T-cell (primary cell): ENCODE measurements at regions not wholly inside any gene's neighbourhood (a gene's known extent, or its start where the extent isn't known, plus 50 kb on each side); places are given as distances from the start of the nearest gene placed in this dataset.

ENCODE experiments used
- ATAC-seq, 4 experiments: fragments of 200-7000 bp in 3 of 4; fragments of 150-1000 bp in 1 of 4; cut with Tn5 transposase; replicated peaks in 1 of 4; 1 replicate in 3 of 4; 2 replicates in 1 of 4; pipeline ENCODE4 v1.10.0; 2021; ENCODE audit warnings: moderate library complexity in 3 of 4, mild to moderate bottlenecking in 2 of 4, moderate number of reproducible peaks in 1 of 4
- CTCF ChIA-PET, 2 donors: fragments of 300-600 bp; sonication (Branson Sonifier 250); formaldehyde crosslinking; loops; one replicate each; lab custom pipeline; 2022; ENCODE audit warnings: antibody characterized with exemption in 2 of 2; lab: Charles Lee
- POLR2A ChIA-PET, 2 donors: fragments of 300-600 bp; sonication (Branson Sonifier 250); formaldehyde crosslinking; loops; one replicate each; lab custom pipeline; 2022; ENCODE audit warnings: antibody characterized with exemption in 2 of 2; lab: Charles Lee
- DNase-seq, 35 experiments: peaks; one replicate each; pipeline versions ENCODE4 v3.0.0 to v3.0.0-alpha.2; 2013 to 2023
- H3K27ac ChIP-seq: one replicate; pipeline ENCODE4 v1.5.1; 2013; ENCODE audit warnings: low read length
- H3K27me3 ChIP-seq, 2 experiments: replicated peaks in 1 of 2; 1 replicate in 1 of 2; 2 replicates in 1 of 2; pipeline versions ENCODE4 v1.6.1 to v1.7.0; 2013; ENCODE audit warnings: low read length in 1 of 2, mixed read lengths in 1 of 2; ENCODE audit not compliant: control insufficient read depth in 2 of 2, insufficient read depth in 2 of 2; ENCODE audit errors: extremely low read depth in 1 of 2
- H3K36me3 ChIP-seq, 2 donors: 1 replicate in 1 of 2; 2 replicates in 1 of 2; pipeline versions ENCODE4 v1.6.1 to v1.7.0; 2013; ENCODE audit warnings: low read length in 1 of 2; ENCODE audit not compliant: control insufficient read depth in 2 of 2, insufficient read depth in 1 of 2; ENCODE audit errors: extremely low read depth in 1 of 2
- H3K4me1 ChIP-seq, 2 experiments: 1 replicate in 1 of 2; 2 replicates in 1 of 2; pipeline versions ENCODE4 v1.6.1 to v1.7.0; 2013; ENCODE audit warnings: low read length in 2 of 2, mixed read lengths in 1 of 2; ENCODE audit not compliant: insufficient read depth in 2 of 2, control insufficient read depth in 1 of 2; ENCODE audit errors: extremely low read depth in 1 of 2
- H3K4me3 ChIP-seq, 2 donors: 1 replicate in 1 of 2; 2 replicates in 1 of 2; pipeline versions ENCODE4 v1.5.1 to v1.7.0; 2013; ENCODE audit warnings: mild to moderate bottlenecking in 2 of 2, low read length in 1 of 2, moderate library complexity in 1 of 2; ENCODE audit not compliant: control insufficient read depth in 1 of 2; ENCODE audit errors: extremely low read depth in 1 of 2
- H3K9me3 ChIP-seq: 2 replicates; pipeline ENCODE4 v1.7.0; 2013
- H3K27ac Mint-ChIP-seq, 2 donors: one replicate each; pipeline ENCODE4 v1.8.0; 2020 to 2021; ENCODE audit warnings: mild to moderate bottlenecking in 2 of 2, mixed read lengths in 2 of 2
- H3K27me3 Mint-ChIP-seq, 2 donors: one replicate each; pipeline ENCODE4 v1.8.0; 2021 to 2022; ENCODE audit warnings: mixed read lengths in 2 of 2
- H3K36me3 Mint-ChIP-seq: one replicate; pipeline ENCODE4 v1.8.0; 2021; ENCODE audit warnings: mixed read lengths
- H3K4me1 Mint-ChIP-seq, 3 donors: one replicate each; pipeline ENCODE4 v1.8.0; 2020 to 2022; ENCODE audit warnings: mixed read lengths in 3 of 3, mild to moderate bottlenecking in 1 of 3
- H3K4me3 Mint-ChIP-seq, 3 donors: one replicate each; pipeline ENCODE4 v1.8.0; 2020 to 2022; ENCODE audit warnings: mild to moderate bottlenecking in 3 of 3, mixed read lengths in 3 of 3, moderate library complexity in 3 of 3
- H3K9me3 Mint-ChIP-seq, 3 donors: one replicate each; pipeline ENCODE4 v1.8.0; 2020 to 2022; ENCODE audit warnings: mixed read lengths in 3 of 3
- WGBS: methylation state at CpG from one replicate; pipeline ENCODE4 v1.1.5; 2013; ENCODE audit warnings: missing lambda C conversion rate; ENCODE audit not compliant: insufficient coverage; 5-methylcytosine and 5-hydroxymethylcytosine counted together

DNA sequence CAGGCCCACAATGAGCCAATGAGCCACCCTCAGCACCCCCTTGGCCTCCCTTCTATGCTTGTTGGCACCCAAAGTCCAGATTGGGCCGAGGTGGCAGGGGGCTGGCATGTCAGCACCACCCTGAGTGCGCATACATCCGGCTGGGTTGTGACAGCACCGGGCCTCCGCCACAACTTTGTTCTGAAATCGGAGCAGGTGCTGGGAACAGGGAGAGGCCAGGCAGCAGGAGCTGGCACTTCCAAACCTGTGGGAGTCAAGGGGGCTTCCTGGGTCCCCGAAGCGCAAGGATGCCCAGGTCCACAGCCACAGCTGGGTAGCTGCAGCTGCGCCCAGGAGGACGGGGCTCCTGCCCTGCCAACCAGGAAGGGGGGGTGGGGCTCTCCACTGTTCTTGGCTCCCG, 1911.9 kb upstream of the WWC1 start:
- Histone ChIP-seq H3K36me3 (no peaks in the 10 kb centered on the region), H3K27ac (no peak overlapping the region), H3K4me1 (no peaks in the 10 kb centered on the region), H3K27me3 (no peaks in the 10 kb centered on the region), H3K9me3 (no peaks in the 10 kb centered on the region), H3K4me3 (no peak overlapping the region)
- Mint-ChIP-seq H3K27me3 (no peaks in the 10 kb centered on the region), H3K27ac (no peak overlapping the region), H3K4me3 (no peak overlapping the region), H3K4me1 (no peaks in the 10 kb centered on the region), H3K9me3 (peaks cover 0 to 14% (median 7%) of the 10 kb centered on the region in 3 donors), H3K36me3 (no peaks in the 10 kb centered on the region)
- no peak for ATAC-seq
- POLR2A ChIA-PET = no interaction called here
- CTCF ChIA-PET = no interaction called here
- WGBS = 90% methylated on average over 8 of the region's 11 CpGs
- DNase-seq = no peak

DNA sequence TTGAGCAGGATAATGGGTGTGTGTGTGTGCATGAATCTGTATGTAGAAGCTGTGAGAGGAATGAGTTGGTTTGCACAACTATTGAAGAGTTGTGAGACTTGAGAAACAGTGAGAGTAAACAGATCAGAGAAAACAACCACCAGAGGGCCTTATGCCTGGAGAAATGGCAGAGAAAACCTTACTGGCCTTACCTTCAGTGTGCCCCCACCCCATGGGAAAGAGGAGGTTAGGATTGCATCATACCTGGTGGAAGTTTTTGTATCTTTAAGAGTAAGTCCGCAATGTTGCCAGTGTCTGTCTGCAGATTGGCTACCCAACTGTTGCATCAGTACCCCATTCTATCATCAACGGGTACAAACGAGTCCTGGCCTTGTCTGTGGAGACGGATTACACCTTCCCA, 1909.4 kb upstream of the WWC1 start:
- ChIA-PET POLR2A (no interaction called here), CTCF (interaction anchor here in 1 of 2 donors (0.7 kb wide), 1 partner anchor 14 kb away, joined by 3 read pairs; no protein-coding TSS in a partner anchor)
- no peak overlapping the region for H3K4me3 ChIP-seq
- H3K4me1 Mint-ChIP-seq = no peaks in the 10 kb centered on the region
- H3K27me3 Mint-ChIP-seq = no peaks in the 10 kb centered on the region
- H3K27ac Mint-ChIP-seq = no peak overlapping the region
- no CpG with 5 or more reads among the region's 4 CpGs for WGBS
- DNase-seq (no peak), ATAC-seq (no peak)
- no peaks in the 10 kb centered on the region for H3K27me3 ChIP-seq
- H3K36me3 Mint-ChIP-seq = no peaks in the 10 kb centered on the region
- H3K27ac ChIP-seq = no peak overlapping the region
- no peaks in the 10 kb centered on the region for H3K36me3 ChIP-seq
- peaks cover 0 to 20% (median 9%) of the 10 kb centered on the region in 3 donors for H3K9me3 Mint-ChIP-seq
- no peak overlapping the region for H3K4me3 Mint-ChIP-seq
- no peaks in the 10 kb centered on the region for H3K4me1 ChIP-seq
- H3K9me3 ChIP-seq = no peaks in the 10 kb centered on the region

DNA sequence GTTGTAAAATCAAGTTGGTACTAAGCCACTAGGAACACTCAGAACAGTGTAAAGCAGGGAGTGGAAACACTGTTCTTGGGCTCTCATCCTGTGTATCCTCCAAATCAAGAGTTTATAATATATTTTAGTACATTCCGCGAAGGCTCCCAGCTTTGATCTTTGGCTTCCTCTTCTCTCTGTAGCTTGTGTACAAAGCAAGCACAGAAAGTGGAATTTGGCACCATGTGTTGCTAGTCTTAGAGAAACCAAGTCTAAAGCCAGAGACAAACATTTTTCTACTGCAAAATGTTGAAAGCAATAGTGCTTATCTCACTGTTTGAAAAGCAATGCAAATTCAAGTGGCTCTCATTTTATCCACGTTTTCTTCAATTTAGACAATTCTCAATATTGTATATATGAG, 1893.3 kb upstream of the WWC1 start:
- H3K27me3 ChIP-seq = no peaks in the 10 kb centered on the region
- no peaks in the 10 kb centered on the region for H3K27me3 Mint-ChIP-seq
- DNase-seq (no peak), ATAC-seq (no peak)
- no peak overlapping the region for H3K27ac ChIP-seq
- peaks cover 10 to 21% (median 14%) of the 10 kb centered on the region in 3 donors for H3K9me3 Mint-ChIP-seq
- H3K4me3 Mint-ChIP-seq = no peak overlapping the region
- H3K4me3 ChIP-seq = no peak overlapping the region
- ChIA-PET CTCF (no interaction called here), POLR2A (no interaction called here)
- H3K36me3 Mint-ChIP-seq = no peaks in the 10 kb centered on the region
- peaks cover 3% of the 10 kb centered on the region for H3K9me3 ChIP-seq
- no peak overlapping the region for H3K27ac Mint-ChIP-seq
- no CpG with 5 or more reads among the region's 3 CpGs for WGBS
- H3K36me3 ChIP-seq = no peaks in the 10 kb centered on the region
- no peaks in the 10 kb centered on the region for H3K4me1 ChIP-seq
- H3K4me1 Mint-ChIP-seq = no peaks in the 10 kb centered on the region

DNA sequence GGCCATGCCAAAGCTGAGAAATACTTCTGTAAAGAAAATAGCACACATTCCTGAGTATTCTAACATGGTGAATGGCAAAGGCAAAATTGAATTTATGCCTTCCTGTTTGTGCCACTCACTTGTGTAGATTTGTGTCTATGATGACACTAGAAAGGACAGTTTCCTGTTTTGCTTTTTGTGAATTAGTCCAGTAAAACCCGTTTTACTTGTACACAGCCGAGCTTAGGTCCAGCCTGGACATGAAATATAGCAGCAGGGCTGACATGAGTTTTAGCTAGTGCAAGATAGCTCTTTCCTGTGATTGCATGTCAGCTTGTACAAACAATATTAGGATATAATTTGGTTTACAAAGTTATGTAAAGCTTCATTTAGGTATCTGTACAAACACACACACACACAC, 1891.7 kb upstream of the WWC1 start:
- H3K27ac ChIP-seq = no peak overlapping the region
- Mint-ChIP-seq H3K36me3 (no peaks in the 10 kb centered on the region), H3K9me3 (peaks cover 8 to 22% (median 14%) of the 10 kb centered on the region in 3 donors), H3K4me1 (no peaks in the 10 kb centered on the region), H3K27me3 (no peaks in the 10 kb centered on the region), H3K27ac (no peak overlapping the region), H3K4me3 (no peak overlapping the region)
- H3K27me3 ChIP-seq = no peaks in the 10 kb centered on the region
- no peaks in the 10 kb centered on the region for H3K4me1 ChIP-seq
- H3K9me3 ChIP-seq = no peaks in the 10 kb centered on the region
- ATAC-seq = no peak
- ChIA-PET POLR2A (interaction anchor here in 1 of 2 donors (0.6 kb wide), 1 partner anchor 405 kb away, joined by 3 read pairs; no protein-coding TSS in a partner anchor), CTCF (interaction anchor here in 1 of 2 donors (0.6 kb wide), 1 partner anchor 491 kb away, joined by 3 read pairs; no protein-coding TSS in a partner anchor)
- H3K4me3 ChIP-seq = no peak overlapping the region
- DNase-seq = no peak
- WGBS = 52% methylated on average over 2 of the region's 2 CpGs
- H3K36me3 ChIP-seq = no peaks in the 10 kb centered on the region

DNA sequence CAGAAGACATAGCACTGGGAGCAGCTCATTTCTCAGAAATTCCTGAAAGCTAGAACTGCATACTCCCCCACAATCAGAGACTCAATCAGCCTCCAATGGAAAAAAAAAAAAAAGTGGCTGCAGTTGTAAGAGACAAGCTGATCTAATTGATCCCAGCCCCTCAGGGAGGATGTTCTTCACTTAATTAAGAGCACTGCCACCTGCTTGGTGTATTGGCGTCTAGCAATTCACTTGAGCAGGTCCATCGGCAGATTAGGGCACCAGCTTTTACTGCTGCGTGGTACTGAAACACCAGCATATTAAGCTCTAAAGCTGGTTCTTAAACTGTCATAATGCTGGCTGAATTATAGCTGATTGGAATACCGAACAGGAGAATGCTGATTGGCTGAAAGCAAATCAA, 1890.1 kb upstream of the WWC1 start:
- ATAC-seq = no peak
- Histone ChIP-seq H3K27me3 (no peaks in the 10 kb centered on the region), H3K4me3 (no peak overlapping the region), H3K9me3 (no peaks in the 10 kb centered on the region), H3K36me3 (no peaks in the 10 kb centered on the region), H3K27ac (no peak overlapping the region), H3K4me1 (no peaks in the 10 kb centered on the region)
- peaks cover 9 to 18% (median 11%) of the 10 kb centered on the region in 3 donors for H3K9me3 Mint-ChIP-seq
- no peaks in the 10 kb centered on the region for H3K4me1 Mint-ChIP-seq
- DNase-seq = no peak
- CTCF ChIA-PET = no interaction called here
- no peaks in the 10 kb centered on the region for H3K27me3 Mint-ChIP-seq
- POLR2A ChIA-PET = no interaction called here
- H3K36me3 Mint-ChIP-seq = no peaks in the 10 kb centered on the region
- H3K4me3 Mint-ChIP-seq = no peak overlapping the region
- H3K27ac Mint-ChIP-seq = no peak overlapping the region
- WGBS = 60% methylated on average over 1 of the region's 4 CpGs

DNA sequence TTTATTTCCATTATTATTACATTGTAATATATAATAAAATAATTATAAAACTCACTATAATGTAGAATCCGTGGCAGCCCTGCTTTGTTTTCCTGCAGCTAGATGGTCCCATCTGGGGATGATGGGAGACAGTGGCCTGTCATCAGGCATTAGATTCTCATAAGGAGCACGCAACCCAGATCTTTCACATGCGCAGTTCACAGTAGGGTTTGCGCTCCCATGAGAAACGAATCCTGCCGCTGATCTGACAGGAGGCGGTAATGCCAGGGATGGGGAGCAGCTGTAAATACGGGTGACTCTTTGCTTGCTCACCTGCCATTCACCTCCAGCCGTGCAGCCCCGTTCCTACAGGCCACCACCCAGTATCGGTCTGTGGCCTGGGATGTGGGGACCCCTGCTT, 1879.3 kb upstream of the WWC1 start:
- H3K36me3 ChIP-seq = no peaks in the 10 kb centered on the region
- CTCF ChIA-PET = no interaction called here
- H3K4me3 ChIP-seq = no peak overlapping the region
- H3K4me1 ChIP-seq = no peaks in the 10 kb centered on the region
- no peak overlapping the region for H3K4me3 Mint-ChIP-seq
- ATAC-seq (no peak), DNase-seq (no peak)
- 89% methylated on average over 10 of the region's 11 CpGs for WGBS
- peaks cover 8 to 20% (median 18%) of the 10 kb centered on the region in 3 donors for H3K9me3 Mint-ChIP-seq
- H3K9me3 ChIP-seq = no peaks in the 10 kb centered on the region
- no peaks in the 10 kb centered on the region for H3K27me3 Mint-ChIP-seq
- no peak overlapping the region for H3K27ac ChIP-seq
- no peaks in the 10 kb centered on the region for H3K4me1 Mint-ChIP-seq
- H3K36me3 Mint-ChIP-seq = no peaks in the 10 kb centered on the region
- POLR2A ChIA-PET = no interaction called here
- H3K27me3 ChIP-seq = no peaks in the 10 kb centered on the region
- no peak overlapping the region for H3K27ac Mint-ChIP-seq

DNA sequence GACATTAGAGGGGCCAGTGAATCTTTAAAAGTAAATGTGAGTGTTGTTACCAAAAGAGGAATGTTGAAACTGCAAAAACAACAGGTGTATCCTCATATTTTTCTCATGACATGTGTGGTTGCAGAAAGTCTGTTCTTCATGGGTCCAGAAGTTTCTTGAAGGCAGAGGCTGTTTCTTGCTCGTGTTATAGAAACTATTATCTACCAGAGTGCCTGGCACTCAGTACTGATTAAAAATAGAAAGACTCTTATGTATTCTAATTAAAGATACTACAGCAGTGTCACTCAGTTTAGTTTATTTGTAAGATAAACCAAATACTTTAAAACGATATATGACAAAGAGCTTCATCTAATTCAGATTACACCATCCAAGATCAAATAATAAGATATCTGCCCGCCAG, 1864.2 kb upstream of the WWC1 start:
- Histone ChIP-seq H3K27ac (no peak overlapping the region), H3K27me3 (no peaks in the 10 kb centered on the region), H3K4me1 (no peaks in the 10 kb centered on the region), H3K4me3 (no peak overlapping the region), H3K36me3 (no peaks in the 10 kb centered on the region), H3K9me3 (no peaks in the 10 kb centered on the region)
- ATAC-seq (no peak), DNase-seq (no peak)
- H3K36me3 Mint-ChIP-seq = no peaks in the 10 kb centered on the region
- ChIA-PET CTCF (no interaction called here), POLR2A (no interaction called here)
- no peak overlapping the region for H3K4me3 Mint-ChIP-seq
- H3K27me3 Mint-ChIP-seq = no peaks in the 10 kb centered on the region
- no CpG with 5 or more reads among the region's 3 CpGs for WGBS
- H3K4me1 Mint-ChIP-seq = no peaks in the 10 kb centered on the region
- no peak overlapping the region for H3K27ac Mint-ChIP-seq
- peaks cover 17 to 31% (median 25%) of the 10 kb centered on the region in 3 donors for H3K9me3 Mint-ChIP-seq
